NCI-H748 (cell line): ENCODE measurements at regions not wholly inside any gene's neighbourhood (a gene's known extent, or its start where the extent isn't known, plus 50 kb on each side); places are given as distances from the start of the nearest gene placed in this dataset.

Experiments
- DNase-seq: peaks from one replicate; lab custom pipeline; 2025; ENCODE audit not compliant: unreplicated experiment; lab: John Stamatoyannopoulos, UW

- no peak for DNase-seq
Measured at GRCh38 chr5:18091142-18091541, 456.9 kb downstream of the TAF11L14 start.

GRCh38 chr5:18091758-18092157 is 457.5 kb downstream of the TAF11L14 start:
- peak; percentile 67 for DNase-seq

- DNase-seq = no peak
Measured at GRCh38 chr5:18095061-18095460, 460.8 kb downstream of the TAF11L14 start.

GRCh38 chr5:18097817-18098216 is 463.6 kb downstream of the TAF11L14 start:
- peak; percentile 51 for DNase-seq

GRCh38 chr5:18098691-18099090 is 464.4 kb downstream of the TAF11L14 start:
- peak; percentile 93 for DNase-seq

- peak; percentile 76 for DNase-seq
Measured at GRCh38 chr5:18099261-18099660, 465.0 kb downstream of the TAF11L14 start.

GRCh38 chr5:18101532-18101931 is 467.3 kb downstream of the TAF11L14 start:
- DNase-seq = no peak

GRCh38 chr5:18102733-18103132 is 468.5 kb downstream of the TAF11L14 start:
- no peak for DNase-seq

GRCh38 chr5:18105449-18105848 is 471.2 kb downstream of the TAF11L14 start:
- no peak for DNase-seq

GRCh38 chr5:18111906-18112465 is 477.7 kb downstream of the TAF11L14 start:
- no peak for DNase-seq

GRCh38 chr5:18113721-18114120 is 479.5 kb downstream of the TAF11L14 start:
- DNase-seq = peak; percentile 98

- peak; percentile 97 for DNase-seq
Measured at GRCh38 chr5:18114151-18114757, 480.0 kb downstream of the TAF11L14 start.

- no peak for DNase-seq
Measured at GRCh38 chr5:18117968-18118367, 483.7 kb downstream of the TAF11L14 start.

- no peak for DNase-seq
Measured at GRCh38 chr5:18119156-18119785, 485.0 kb downstream of the TAF11L14 start.

GRCh38 chr5:18141222-18141621 is 507.0 kb downstream of the TAF11L14 start:
- DNase-seq = peak; percentile 34

GRCh38 chr5:18142831-18143230 is 508.6 kb downstream of the TAF11L14 start:
- no peak for DNase-seq

GRCh38 chr5:18152671-18153070 is 518.4 kb downstream of the TAF11L14 start:
- DNase-seq = no peak

GRCh38 chr5:18158166-18158565 is 523.9 kb downstream of the TAF11L14 start:
- DNase-seq = no peak

GRCh38 chr5:18159331-18159730 is 525.1 kb downstream of the TAF11L14 start:
- DNase-seq = no peak

GRCh38 chr5:18171684-18172083 is 537.4 kb downstream of the TAF11L14 start:
- no peak for DNase-seq

- no peak for DNase-seq
Measured at GRCh38 chr5:18179579-18179978, 545.3 kb downstream of the TAF11L14 start.

- no peak for DNase-seq
Measured at GRCh38 chr5:18181575-18181974, 547.3 kb downstream of the TAF11L14 start.

GRCh38 chr5:18195910-18196309 is 561.6 kb downstream of the TAF11L14 start:
- no peak for DNase-seq
